GM19397 (cell line): ENCODE measurements at regions not wholly inside any gene's neighbourhood (a gene's known extent, or its start where the extent isn't known, plus 50 kb on each side); places are given as distances from the start of the nearest gene placed in this dataset.

Experiments used
- ATAC-seq: cut with Tn5 transposase; IDR thresholded peaks from one replicate; pipeline ENCODE4 v1.9.1; 2021; ENCODE audit warnings: mild to moderate bottlenecking, moderate library complexity; ENCODE audit not compliant: unreplicated experiment

- no peak for ATAC-seq
Measured at GRCh38 chr5:117681431-117682254, 1107.0 kb upstream of the SEMA6A start.

GRCh38 chr5:117680426-117680825, 1105.8 kb upstream of the SEMA6A start:
- no peak for ATAC-seq

DNA sequence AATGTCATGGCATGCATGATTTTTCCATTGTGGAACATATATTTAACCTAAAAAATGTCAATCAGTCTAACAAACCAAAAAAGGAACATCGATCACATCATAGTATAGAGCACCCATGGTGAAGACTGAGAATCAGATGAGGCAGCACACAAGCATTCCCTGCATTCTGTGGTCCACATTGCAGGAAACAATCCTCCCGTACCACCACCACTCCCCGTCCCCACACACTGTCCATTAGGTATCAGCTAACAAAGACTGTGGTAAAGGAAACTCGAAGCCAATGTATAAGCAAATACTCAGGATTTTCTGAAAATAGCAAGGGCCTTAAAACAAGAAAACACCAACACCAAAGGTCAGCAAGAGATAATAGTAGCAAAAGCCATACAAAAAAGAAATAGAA, 1104.4 kb upstream of the SEMA6A start:
- no peak for ATAC-seq

- no peak for ATAC-seq
Measured at GRCh38 chr5:117675646-117676045, 1101.0 kb upstream of the SEMA6A start.

- ATAC-seq: no peak
Measured at GRCh38 chr5:117671551-117671950, 1096.9 kb upstream of the SEMA6A start.

- ATAC-seq: no peak
Measured at GRCh38 chr5:117667105-117667504, 1092.5 kb upstream of the SEMA6A start.

- ATAC-seq: no peak
Measured at GRCh38 chr5:117665121-117665520, 1090.5 kb upstream of the SEMA6A start.

- ATAC-seq: no peak
Measured at GRCh38 chr5:117662361-117662760, 1087.7 kb upstream of the SEMA6A start.

DNA sequence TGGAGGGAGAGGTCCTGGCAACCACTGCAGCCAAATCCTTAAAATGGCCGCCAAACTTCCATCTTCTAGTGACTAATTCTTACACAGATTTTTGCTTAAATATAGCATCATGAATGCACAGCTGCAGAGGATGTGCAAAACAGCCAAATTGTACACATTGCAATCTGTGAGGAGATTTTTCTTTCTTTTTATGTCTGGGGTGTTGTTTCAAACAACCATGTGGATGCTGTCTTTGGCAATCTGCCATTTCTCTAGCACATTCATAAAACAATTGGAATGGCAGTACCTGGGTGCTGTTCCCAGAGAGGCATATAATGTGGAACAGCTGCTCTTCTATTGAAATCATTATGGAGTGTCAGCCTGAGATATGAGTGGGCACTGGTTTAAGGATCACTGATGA, 1082.9 kb upstream of the SEMA6A start:
- no peak for ATAC-seq

GRCh38 chr5:117652958-117653280, 1078.3 kb upstream of the SEMA6A start:
- ATAC-seq: no peak

DNA sequence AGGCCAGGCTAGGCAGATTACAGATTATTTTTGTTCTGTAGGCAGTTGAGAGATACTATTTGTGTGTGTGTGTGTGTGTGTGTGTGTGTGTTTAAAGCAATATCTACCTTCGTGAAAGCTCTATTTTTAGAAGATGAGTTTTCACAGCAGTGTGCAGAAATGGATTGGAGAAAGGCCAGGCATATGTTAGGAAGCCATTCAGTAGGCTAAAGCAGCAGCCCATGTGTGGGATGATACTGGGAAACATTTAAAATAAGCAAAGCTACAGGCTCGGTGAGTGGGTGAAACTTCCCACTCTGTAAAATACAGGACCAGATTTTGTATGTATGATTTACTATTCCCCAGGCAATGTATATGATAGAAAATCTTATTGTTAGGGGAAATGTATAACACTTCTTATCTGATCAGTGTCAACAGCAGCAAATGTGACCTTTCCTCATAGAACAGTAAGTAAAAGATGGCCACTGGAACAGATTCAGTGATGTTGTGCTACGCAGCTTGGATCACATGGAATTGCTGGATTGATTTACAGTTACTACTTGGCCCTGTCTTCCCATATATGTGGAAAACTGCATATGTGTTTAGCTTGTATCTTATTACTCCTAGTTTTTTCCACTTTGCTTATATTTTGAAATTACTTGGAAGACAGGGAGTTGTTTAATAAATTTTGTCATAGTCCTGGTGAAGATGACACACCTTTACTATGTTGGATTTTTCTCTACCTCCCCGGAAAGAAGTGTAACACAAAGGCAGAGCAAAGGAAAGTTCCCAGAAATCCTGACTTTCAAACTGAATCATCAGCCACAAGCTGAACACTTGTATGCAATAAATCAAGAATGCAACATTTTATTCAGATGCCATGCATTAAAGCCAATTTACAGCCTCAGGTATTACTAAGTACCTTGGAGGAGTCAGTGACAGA, 1077.7 kb upstream of the SEMA6A start:
- ATAC-seq: no peak

DNA sequence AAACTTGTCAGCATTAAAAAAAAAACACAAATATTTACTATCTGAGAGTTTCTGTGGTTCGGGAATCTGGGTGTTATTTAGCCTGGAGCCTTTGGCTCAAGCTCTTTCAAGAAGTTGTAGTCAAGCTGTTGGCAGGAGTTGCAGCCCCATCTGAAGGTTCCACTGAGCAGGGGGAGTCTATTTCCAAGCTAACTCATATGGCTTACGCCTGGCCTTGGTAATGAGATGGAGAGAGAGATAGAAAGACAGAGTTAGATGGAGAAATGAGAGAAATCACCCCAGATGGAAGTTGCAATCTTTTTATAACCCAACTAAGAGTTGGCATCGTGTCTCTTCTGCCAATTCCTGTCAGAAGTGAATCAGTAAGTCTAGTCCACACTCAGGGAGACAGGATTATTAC, 1075.2 kb upstream of the SEMA6A start:
- ATAC-seq: no peak

DNA sequence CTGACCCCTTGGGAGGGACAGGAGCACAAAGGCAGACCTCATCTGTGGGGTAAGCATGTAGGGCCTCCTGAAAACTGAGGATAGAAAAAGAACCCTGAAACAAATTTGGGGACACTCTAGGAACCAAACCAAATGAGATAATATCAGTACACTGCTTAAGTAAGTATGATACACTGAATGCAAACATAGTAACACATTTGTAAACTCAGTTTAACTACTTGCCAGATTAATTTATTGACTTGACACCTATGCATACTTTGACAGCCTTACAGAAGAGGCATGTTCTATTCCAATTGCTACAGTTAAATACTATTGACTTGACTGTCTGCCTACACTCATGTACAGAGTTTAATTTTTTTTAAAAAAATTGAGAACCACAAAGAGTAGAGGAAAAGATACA, 1070.8 kb upstream of the SEMA6A start:
- no peak for ATAC-seq

- no peak for ATAC-seq
Measured at GRCh38 chr5:117638581-117638980, 1064.0 kb upstream of the SEMA6A start.

DNA sequence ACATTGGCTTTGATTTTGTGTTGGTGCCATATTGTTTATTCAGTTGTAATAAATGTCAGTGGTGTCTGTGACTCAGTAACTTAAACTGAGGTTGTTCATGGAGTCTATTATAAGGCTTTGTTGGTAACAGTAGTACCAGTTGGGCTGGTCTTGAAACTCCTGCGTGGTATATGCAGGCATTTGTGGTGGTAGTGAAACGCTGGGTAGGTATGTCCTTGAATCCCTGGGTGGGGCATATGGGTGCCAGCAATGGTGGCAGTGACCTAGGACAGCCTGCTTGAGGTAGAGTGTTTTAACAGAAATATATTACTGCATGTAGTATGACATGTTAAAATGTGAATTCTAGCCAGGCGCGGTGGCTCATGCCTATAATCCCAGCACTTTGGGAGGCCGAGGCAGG, 1058.5 kb upstream of the SEMA6A start:
- ATAC-seq: no peak

- no peak for ATAC-seq
Measured at GRCh38 chr5:117624201-117624600, 1049.6 kb upstream of the SEMA6A start.

DNA sequence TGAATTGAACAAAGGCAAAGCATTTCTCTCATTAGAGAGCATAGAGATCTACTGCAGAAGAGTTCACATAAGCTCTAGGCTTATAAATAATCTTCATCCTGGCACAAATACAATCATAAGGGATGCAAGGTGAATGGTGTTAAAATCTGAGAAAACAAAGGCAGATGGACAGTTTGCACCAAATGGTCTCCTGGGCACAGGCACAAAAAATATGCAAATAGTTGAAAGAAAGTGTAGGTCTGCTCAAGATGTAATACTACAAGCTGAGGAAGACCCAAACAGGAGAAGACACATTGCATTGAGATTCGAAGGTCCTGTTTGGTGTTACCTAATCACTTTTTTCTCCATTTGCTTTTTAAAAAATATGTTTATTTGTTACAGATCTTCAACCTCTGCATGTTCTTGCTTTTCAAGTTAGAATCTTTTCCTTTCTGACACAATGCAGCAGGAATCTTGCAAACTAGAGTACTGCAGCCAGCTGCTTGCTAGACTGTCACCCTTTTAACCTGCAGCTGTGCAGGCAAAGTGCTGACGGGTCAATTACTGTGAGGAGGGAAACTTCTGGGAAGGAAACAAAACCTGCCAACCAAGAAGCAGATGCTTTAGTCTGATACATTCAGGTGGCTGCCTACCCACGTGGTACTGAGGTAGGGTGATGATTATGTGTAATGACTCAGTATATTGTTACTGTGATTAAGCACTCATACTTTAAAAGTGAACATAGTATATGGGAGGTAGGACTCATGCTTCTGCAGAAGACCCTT, 1048.6 kb upstream of the SEMA6A start:
- ATAC-seq: no peak

GRCh38 chr5:117621921-117622320, 1047.3 kb upstream of the SEMA6A start:
- no peak for ATAC-seq

- ATAC-seq: no peak
Measured at GRCh38 chr5:117615226-117615625, 1040.6 kb upstream of the SEMA6A start.

DNA sequence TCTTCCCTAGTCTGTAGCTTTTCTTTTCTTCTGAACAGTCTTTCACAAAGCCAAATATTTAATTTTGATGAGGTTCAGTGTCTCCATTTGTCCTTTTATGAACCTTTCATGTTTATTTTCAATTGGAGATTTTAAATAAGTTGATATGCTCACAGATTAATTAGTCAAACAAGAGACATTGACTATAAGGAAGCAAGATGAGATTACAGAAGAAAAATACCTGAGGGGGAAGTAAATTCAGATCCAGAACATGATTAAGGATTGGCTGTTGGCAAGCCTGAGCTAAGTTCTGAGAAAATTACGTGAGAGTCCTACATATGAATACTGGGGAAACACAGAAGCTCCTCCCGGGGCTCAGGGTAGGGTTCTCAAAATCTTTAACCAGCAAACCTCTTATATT, 1039.8 kb upstream of the SEMA6A start:
- ATAC-seq: no peak

DNA sequence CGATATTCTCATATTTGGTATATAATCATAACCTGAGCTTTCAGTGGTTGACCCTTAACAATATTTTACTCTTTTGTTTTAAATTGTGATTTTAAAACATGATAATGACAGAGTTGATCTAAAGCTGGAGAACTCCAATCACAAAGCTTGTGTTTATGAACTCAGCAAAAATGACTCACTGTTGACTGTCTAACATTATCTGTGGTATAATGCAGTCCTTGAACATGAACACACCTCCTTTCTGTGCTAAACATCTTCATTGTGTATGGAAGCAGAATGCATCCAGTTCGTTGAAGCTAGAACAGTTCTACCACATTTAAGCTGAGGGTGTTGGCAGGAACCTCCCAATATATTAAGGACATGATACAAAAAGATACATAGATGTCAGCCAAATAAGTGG, 1030.2 kb upstream of the SEMA6A start:
- no peak for ATAC-seq
